Activated CD4-positive, alpha-beta T cell treated with anti-CD3 and anti-CD28 coated beads for 4 hours (primary cell): ENCODE measurements at regions not wholly inside any gene's neighbourhood (a gene's known extent, or its start where the extent isn't known, plus 50 kb on each side); places are given as distances from the start of the nearest gene placed in this dataset.
"Not testable (repeated sequence)": the region's sequence is repeated elsewhere in the genome, so short reads cannot be mapped to it uniquely, and the experiment has no call there.

Experiments used
- DNase-seq, 2 donors: peaks; one replicate each; pipeline ENCODE4 v3.0.0-alpha.2; 2020

DNA sequence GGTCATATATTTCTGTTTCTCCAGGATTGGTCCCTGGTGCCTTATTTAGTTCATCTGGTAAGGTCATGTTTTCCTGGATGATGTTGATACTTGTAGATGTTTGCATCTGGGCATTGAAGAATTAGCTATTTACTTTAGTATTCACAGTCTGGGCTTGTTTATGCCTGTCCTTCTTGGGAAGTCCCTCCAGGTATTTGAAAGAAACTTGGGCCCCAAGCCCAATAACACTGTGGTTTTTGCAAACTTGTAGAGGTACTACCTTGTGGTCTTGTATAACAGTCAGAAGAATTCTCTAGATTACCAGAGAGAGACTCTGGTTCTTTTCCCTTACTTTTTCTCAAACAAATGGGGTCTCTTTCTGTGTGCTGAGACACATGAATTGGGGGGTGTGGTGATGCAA lies 251.4 kb upstream of the B3GALT2 start:
- no peak for DNase-seq

DNA sequence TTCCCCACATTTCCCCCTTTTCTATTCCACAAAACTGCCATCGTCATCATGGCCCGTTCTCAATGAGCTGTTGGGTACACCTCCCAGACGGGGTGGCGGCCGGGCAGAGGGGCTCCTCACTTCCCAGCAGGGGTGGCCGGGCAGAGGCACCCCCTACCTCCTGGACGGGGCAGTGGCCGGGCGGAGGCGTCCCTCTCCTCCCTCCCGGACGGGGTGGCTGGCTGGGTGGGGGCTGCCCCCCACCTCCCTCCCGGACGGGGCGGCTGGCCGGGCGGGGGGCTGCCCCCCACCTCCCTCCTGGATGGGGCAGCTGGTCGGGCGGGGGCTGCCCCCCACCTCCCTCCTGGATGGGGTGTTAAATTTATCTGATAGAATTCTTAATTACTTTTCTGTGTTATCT lies 250.9 kb upstream of the B3GALT2 start:
- not testable (repeated sequence) for DNase-seq

DNA sequence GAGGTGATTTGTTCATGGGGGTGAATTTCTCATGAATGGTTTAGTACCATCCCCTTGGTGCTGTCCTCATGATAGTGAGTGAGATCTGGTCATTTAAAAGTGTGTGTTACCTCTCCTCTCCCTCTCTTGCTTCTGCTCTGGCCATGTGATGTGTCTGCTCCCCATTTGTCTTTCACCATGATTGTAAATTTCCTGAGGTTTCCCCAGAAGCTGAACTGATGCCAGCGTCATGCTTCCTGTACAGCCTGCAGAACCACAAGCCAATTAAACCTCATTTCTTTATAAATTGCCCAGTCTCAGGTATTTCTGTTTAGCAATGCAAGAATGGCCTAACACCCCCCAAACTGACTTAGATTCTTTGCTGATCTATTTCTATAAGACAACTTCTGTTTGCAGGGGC lies 249.4 kb upstream of the B3GALT2 start:
- no peak for DNase-seq

DNA sequence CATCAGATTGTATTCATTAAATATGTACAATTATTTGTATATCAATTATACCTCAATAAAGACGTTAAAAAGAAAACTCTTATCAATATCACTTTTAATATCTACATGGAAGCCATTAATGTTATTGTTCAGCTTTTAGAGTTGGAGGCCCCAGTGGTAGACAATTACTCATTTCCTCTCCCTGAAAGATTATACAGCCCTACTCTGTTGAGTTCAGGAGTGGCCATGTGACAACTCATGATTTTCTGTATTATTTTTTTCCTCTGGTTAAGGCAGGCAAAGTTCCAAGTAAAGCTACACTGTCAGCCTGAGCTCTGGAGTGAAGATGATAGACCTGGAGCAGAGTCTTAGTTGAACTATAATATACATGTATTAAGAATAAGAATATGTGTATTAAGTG lies 247.9 kb upstream of the B3GALT2 start:
- DNase-seq = no peak

DNA sequence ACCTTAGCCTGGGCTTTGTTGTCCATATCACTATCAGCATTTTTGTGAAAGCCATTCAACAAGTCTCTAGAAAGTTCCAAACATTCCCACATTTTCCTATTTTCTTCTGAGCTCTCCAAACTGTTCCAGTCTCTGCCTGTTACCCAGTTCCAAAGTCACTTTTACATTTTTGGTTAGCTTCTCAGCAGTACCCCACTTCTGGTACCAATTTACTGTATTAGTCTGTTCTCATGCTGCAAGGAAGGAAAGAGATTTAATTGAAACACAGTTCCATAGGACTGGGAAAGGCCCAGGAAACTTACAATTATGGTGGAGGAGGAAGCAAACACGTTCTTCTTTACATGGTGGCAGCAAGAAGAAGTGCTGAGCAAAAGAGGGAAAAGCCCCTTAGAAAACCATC lies 247.2 kb upstream of the B3GALT2 start:
- DNase-seq = no peak

DNA sequence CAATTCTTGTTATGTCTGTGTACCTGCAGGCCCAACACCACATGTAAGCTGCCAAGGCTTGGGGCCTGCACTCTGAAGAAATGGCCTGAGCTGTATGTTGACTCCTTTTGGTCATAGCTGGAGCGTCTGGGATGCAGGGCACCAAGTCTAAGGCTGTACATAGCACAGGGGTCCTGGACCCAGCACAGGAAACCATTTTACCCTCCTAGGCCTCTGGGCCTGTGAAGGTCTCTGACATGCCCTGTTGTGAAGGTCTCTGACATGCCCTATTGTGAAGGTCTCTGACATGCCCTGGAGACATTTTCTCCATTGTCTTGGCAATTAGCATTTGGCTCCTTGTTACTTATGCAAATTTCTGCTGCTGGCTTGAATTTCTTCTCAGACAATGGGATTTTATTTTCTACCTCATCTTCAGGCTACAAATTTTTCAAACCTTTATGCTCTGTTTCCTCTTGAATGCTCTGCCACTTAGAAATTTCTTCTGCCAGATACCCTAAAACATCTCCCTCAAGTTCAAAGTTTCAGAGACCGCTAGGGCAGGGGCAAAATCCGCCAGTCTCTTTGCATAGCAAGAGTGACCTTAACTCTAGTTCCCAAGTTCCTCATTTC lies 246.7 kb upstream of the B3GALT2 start:
- no peak for DNase-seq

DNA sequence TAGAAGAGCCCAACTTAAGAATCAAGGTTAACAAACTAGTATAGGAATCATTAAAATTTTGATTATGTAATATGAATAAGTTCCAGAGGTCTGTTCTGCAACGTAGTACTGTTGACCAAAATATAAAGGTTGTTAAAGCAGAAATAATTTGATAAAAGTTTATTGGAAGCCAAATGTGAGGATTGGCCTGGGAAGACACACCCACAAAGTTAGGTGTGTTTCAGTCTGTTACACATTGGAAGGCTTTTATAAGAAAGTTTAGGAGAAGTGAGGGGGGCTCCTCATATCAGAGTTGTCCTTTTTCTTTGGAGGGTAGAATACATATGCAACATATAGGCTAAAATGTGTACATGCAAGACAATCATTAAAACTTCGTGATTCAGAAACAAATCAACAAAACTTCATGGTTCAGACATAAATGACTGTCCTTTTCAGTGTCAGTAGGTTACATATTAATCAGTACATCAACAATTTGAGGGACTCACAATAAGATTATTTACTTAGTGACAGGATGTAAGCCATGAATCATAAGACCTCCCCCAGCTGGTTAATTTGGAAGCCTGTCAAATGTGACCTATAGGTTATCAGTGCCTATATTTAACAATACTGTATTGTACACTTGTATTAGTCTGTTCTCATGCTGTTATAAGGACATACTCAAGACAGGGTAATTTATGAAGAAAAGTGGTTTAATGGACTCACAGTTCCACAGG lies 245.0 kb upstream of the B3GALT2 start:
- no peak for DNase-seq

DNA sequence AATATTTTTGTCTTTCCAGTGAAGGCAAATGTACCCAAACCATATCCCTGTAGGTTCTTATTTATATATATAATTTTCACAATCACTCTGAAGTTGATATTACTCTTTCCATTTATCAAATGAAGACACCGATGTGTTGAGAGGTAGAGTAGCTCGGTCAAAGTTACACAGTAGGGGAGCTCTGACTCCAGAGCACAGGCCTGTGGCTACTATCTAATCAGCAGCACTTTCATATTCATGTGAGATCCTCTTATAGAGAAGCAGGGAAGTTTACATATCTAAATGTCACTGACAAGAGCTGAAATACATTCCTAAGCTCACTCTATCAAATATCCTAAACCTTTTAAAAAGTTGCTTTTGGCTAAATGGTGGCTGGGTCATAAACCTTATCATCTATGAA lies 241.1 kb upstream of the B3GALT2 start:
- DNase-seq = no peak

DNA sequence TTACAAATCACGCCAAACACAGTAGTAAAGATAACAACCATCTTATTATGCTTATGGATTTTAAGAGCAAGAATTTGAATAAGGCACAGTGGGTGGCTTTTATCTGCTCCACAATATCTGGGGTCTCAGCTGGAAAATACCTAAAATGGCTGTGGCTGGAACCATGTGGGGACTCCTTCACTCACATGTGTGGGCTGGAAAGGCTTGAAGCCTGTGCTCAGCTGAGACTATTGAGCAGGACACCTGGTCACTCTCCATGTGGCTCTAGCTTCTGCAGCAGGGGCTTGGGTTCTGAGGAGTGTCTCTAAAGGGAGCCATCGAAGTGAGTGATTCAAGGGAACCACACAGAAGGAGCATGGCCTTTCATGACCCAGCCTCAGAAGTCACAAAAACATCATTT lies 239.6 kb upstream of the B3GALT2 start:
- DNase-seq = no peak

DNA sequence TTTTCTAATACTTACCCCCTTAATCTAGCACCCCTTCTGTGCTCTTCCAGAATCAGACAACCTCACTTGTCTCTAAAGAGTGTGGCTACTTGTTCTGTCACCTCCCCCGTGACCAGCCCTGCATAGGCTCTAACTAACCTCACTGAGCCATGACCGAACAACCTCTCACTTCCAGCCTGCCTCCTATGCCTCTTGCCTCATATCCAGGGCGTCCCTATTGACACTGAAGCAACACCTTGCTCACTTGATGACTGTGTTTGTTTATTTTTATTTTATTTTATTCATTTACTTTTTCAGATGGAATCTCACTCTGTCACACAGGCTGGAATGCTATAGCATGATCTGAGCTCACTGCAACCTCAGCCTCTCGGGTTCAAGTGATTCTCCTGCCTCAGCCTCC lies 235.1 kb upstream of the B3GALT2 start:
- no peak for DNase-seq

DNA sequence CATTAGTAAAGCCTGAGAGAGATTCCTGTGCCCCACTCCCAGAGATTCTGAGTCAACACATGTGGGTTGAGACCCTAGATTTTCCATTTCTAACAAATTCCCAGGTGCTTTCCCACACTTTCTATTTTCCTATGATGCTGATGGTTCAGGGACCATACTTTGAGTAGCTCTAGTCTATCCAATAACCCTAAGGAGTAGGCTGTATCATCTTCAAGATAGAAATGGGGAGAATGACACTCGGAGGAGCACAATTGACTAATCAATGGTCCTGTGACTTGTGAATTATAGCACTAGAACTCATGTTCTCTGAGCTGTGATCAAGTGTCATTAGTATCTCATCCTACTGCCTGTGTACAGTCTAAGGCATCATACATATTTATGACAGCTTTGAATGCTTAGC lies 232.9 kb upstream of the B3GALT2 start:
- no peak for DNase-seq

DNA sequence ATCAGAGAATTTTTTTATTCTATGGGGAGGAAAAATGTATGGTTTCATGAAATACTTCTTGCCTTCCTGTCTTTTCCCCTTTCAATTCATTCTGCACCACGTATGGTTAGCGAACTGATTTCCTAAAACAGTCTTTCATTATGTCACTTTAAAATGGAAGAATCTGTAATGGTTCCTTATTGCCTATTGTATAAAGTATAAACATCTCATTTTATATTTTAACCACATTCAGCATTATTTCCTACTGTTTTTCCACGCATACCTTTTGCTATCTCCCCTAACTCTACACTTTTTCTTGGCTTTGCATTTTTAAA lies 232.3 kb upstream of the B3GALT2 start:
- no peak for DNase-seq

DNA sequence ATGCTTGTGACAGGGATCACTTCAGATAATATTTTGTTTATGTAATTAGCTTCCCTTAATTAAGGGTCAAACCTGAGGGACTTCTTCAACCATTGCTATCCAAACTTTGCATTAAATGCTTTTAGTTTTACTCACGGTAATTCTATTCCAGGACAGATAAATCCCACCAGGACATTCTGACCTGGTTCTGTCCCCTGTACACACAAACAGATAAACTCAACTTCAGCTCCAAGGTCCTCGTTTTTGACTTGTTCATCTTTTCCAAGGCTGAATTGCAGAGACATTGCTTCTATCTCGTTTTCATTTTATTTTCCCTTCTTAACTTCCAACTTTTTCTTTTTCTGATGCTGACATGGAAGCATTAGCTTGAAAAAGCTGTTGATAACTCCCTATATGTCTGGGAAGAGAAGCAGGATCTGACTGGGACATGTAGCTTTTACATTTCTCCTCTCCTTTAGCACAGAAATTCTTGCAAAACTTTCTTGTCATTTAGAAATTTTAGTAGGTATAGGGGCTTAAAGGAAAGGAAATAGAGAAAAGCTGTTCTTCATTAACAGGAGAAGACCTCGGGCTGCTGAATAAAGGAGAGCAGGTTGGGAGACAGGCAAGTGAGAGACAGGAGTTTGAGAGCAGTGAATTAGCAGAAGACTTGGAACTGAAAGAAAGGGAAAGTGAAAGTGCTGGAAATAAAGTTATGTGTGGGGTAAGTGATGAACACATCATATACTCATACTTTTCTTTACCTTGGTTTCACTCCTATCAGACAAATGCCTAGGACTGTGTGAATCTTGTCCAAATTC lies 231.7 kb upstream of the B3GALT2 start:
- no peak for DNase-seq

DNA sequence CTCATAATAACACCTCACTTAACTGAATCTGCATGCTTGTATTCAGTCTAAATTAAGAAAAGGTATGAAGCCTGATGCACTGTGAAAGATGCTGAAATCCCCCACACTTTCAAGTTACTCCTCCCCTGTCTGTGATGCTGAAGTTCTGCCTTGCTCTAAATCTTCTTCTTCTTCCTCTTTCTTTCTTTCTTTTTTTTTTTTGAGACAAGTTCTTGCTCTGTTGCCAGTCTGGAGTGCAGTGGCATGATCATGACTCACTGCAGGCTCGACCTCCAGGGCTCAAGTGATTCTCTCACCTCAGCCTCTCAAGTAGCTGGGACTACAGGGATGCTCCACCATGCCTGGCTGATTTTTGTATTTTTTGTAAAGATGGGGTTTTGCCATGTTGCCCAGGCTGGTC lies 231.0 kb upstream of the B3GALT2 start:
- peak; percentile 20 to 27 for DNase-seq

DNA sequence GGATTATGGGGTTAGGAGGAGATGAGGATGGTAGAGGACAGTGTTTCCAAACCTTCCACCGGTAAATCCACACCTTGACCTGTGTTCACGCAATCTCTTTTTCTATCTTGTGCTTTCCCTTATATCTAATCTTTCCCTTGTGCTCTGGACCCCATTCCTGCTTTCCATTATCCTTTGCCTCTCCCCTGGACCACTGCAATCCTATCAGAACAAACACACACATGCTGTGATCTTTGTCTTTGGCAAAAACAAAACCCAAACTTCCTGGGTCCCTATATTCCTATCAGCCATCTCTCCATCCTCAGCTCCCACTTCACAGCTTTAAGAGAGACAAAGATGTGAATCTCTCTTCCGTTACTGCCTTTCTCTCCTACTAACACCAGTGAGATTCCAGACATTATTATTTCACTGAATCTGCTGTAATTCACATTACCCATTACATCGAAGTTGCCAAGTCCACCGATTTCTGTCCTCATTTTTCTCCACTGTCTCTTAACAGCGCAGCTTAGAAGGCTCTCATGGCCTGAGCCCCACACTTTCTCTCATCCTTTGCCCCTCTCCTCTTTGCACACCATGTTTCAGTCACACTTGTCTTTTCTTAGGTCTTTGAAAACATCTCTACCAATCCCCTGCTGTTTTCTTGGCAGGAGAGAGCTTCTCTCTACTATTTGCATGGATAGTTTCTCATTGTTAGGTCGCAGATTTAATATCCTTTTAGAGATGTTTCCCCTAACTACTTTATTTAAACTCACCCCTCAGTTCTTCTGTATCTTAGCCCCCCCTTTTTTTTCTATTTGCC lies 230.0 kb upstream of the B3GALT2 start:
- no peak for DNase-seq

DNA sequence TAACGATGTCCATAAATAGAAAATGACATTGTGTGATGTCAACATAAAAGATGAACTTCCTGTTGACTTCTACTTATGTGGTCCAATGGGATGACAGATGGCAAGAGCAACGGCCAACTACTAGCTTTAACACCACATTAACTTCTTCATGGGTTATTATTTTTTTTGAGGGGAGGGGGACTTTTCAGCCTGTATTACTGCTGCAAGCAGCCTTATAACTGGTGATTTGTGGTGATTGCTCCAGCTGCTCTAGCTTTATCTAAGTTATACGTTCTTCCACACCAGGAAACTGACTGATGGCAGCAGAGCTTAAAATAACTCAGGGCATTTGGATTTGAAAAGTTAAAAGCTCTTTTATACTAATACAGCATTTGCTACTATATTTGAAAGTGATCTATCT lies 228.8 kb upstream of the B3GALT2 start:
- DNase-seq = no peak

DNA sequence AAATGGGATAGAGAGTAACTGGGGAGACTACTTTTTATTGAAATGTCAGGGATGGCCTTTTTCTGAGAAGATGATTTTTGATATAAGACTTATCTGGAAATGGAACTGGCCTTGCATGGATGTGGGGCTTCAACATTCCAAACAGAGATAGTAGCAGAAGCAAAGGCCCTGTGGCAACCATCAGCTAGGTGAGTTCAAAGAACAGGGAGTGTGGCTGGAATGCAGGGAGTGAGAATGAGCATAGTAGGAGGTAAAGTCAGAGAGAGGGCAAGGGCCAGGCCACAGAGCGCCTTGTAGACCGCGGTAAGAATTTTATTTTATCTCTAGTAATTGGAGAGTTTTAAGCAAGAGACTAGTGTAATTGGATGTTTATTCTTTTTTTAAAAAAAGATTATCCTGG lies 227.0 kb upstream of the B3GALT2 start:
- no peak for DNase-seq

DNA sequence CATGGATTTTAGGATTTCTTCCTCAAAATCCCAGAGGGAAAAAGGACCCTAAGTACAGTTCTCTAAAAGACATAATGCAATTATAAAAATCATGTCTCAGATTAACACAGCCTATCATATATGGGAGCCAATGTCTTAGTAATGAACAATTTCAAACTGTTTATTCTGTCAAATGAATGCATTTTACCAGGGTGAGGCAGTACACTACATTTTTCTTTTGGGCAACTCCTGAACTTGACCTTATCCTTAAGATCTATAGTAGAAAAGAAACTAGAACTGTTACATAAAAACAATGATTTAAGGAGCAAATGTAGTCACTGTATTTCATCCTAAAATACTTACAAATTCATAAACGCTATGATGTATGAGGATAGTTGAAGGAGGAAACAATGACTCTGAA lies 226.3 kb upstream of the B3GALT2 start:
- no peak for DNase-seq

DNA sequence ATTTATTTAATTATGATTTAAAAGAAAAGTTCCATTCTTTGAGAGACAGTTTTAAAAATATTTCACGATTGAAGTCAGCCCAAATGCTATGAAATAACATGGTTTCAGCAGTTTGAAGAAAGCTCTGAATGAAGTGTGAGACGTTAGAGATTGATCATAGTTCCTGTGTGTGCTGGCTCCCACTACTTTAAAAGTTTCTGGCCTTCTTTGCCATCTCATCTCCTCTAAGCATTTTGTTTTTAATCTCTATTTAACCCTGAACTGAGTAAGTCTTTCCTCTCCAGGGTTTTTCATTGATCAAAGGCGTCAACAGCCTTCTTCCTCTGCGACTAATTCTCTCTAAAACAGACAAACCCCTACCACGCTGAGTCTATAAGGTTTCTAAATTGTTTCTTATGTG lies 225.3 kb upstream of the B3GALT2 start:
- DNase-seq = peak in 1 of 2 donors; percentile 14

DNA sequence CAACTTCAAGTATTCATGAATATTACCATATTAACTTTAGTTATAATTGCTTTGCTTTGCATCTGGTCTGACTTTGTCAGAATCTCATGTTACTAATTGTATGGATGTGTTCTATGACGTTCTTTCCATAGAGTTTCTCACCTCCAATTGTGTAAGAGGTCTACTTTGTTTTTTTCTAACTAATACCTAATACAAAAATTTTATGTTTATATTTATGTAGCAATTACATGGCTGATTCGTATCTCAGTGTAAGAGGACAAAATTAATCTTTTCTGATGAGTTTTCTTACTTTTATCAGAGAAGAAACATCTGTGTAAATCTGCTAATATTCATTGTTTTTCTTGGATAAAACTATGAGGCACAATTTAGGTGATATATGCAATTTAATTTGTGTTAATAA lies 224.8 kb upstream of the B3GALT2 start:
- DNase-seq = no peak

DNA sequence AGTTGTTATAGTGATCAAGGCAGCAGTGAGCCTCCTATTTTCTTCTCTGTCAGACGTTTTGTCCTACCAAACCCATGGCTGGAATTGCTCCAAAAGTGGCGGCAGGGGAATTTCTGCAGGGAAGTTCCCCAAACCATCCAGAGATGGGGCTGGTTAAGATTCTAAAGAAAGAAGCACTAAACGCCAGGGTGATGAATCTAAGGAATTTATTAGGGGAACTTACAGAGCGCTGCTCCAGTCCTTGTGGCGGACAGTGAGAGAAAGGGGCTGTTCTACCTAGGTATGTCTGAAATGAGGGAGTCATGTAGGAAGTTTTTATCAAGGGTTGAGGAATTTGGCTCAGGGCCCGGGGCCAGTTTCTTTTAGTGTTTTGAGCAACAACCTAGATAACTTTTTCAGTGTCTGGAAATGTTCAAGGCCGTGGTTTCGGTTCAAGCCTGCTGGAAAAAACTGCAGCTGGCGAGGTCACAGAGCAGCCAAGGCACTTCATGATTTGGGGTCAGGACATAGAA lies 222.4 kb upstream of the B3GALT2 start:
- peak in 1 of 2 donors; percentile 15 for DNase-seq

DNA sequence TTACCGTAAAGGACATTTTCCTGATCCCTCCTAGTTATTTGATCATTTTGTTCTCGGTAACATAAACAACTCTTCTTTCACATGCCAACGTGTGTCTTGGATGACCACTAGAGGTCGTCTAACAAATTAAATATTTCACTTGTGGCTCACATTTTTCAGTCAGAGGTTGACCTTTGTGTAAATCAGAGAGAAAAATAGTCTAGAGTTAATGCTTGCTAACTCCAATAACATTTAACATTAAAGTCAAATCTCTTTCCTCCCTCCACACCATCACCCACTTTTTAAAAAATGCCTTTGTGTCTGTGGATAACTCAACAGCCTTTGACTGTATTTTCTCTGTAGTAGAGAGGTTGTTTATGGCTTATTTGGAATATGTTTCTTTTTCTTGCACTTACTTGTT lies 220.5 kb upstream of the B3GALT2 start:
- DNase-seq = no peak

DNA sequence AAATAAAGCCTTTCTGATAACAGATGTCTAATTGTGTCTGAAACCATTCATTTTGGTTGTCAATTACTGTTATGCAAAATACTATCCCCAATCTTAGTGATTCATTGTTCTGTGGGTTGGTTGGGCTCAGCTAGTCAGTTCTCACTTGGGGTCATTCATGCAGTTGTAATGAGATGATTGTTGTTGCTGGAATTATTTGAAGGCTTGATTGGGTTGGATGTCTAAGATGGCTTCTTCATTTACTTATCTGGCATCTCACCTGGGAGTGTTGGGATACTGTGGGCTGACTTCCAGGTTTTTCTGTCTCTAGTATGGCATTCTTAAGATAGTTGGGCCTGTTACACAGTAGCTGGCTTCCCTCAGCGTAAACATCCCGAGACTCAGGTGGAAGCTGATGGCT lies 217.8 kb upstream of the B3GALT2 start:
- no peak for DNase-seq
